ENCODE measurements at regions not wholly inside any gene's neighbourhood (a gene's known extent, or its start where the extent isn't known, plus 50 kb on each side); places are given as distances from the start of the nearest gene placed in this dataset.

GRCh38 chr14:30015489-30015888 lies 87.8 kb upstream of the PRKD1 start:
- Histone ChIP-seq H3K27ac (no peak overlapping the region), H3K4me3 (no peak overlapping the region), H3K4me1 (ENCODE audit: insufficient read depth) (no peaks in the 10 kb centered on the region), H3K27me3 (no peaks in the 10 kb centered on the region), H3K9me3 (no peaks in the 10 kb centered on the region), H3K36me3 (no peaks in the 10 kb centered on the region)
- WGBS, 3 donors = 69 to 82% (median 77%) methylated on average over 2 of the region's 2 CpGs
- intact Hi-C loops (cut with DNase I) = no loop called here
- no peak for DNase-seq
- TF ChIP-seq CTCF (IDR thresholded peaks at IDR 0.05) = no peak
- no peak for TF ChIP-seq POLR2A (IDR thresholded peaks at IDR 0.05)
- no peak for TF ChIP-seq EP300 (IDR thresholded peaks at IDR 0.05)

- no peak overlapping the region for H3K4me3 ChIP-seq
- intact Hi-C loops (cut with DNase I) = no loop called here
- H3K27me3 ChIP-seq = no peaks in the 10 kb centered on the region
- H3K27ac ChIP-seq = no peak overlapping the region
- H3K4me1 ChIP-seq (ENCODE audit: insufficient read depth) = no peaks in the 10 kb centered on the region
- DNase-seq = no peak
- no peaks in the 10 kb centered on the region for H3K9me3 ChIP-seq
- TF ChIP-seq EP300 (IDR thresholded peaks at IDR 0.05) = no peak
- TF ChIP-seq POLR2A (IDR thresholded peaks at IDR 0.05) = no peak
- TF ChIP-seq CTCF (IDR thresholded peaks at IDR 0.05) = no peak
- H3K36me3 ChIP-seq = no peaks in the 10 kb centered on the region
- WGBS, 3 donors = 81 to 86% (median 83%) methylated on average over 1 of the region's 1 CpG
These were observed 88.4 kb upstream of the PRKD1 start for GRCh38 chr14:30016002-30016401.

- H3K36me3 ChIP-seq = no peaks in the 10 kb centered on the region
- no peak overlapping the region for H3K4me3 ChIP-seq
- no peaks in the 10 kb centered on the region for H3K9me3 ChIP-seq
- H3K4me1 ChIP-seq (ENCODE audit: insufficient read depth) = no peaks in the 10 kb centered on the region
- no peaks in the 10 kb centered on the region for H3K27me3 ChIP-seq
- DNase-seq = no peak
- H3K27ac ChIP-seq = no peak overlapping the region
- no peak for TF ChIP-seq POLR2A (IDR thresholded peaks at IDR 0.05)
- no peak for TF ChIP-seq EP300 (IDR thresholded peaks at IDR 0.05)
- no peak for TF ChIP-seq CTCF (IDR thresholded peaks at IDR 0.05)
- 79 to 93% (median 89%) methylated on average over 2 of the region's 2 CpGs for WGBS, 3 donors
- intact Hi-C loops (cut with DNase I) = no loop called here
These were observed 89.8 kb upstream of the PRKD1 start for GRCh38 chr14:30017370-30017993.

- H3K27ac ChIP-seq = no peak overlapping the region
- DNase-seq = no peak
- intact Hi-C loops (cut with DNase I) = no loop called here
- no peaks in the 10 kb centered on the region for H3K9me3 ChIP-seq
- H3K4me1 ChIP-seq (ENCODE audit: insufficient read depth) = no peaks in the 10 kb centered on the region
- H3K27me3 ChIP-seq = no peaks in the 10 kb centered on the region
- no peak for TF ChIP-seq POLR2A (IDR thresholded peaks at IDR 0.05)
- TF ChIP-seq EP300 (IDR thresholded peaks at IDR 0.05) = no peak
- no peak for TF ChIP-seq CTCF (IDR thresholded peaks at IDR 0.05)
- no peak overlapping the region for H3K4me3 ChIP-seq
- WGBS, 3 donors = 41 to 68% (median 44%) methylated on average over 2 of the region's 2 CpGs
- H3K36me3 ChIP-seq = no peaks in the 10 kb centered on the region
These were observed 92.6 kb upstream of the PRKD1 start for GRCh38 chr14:30020271-30020670.

Measured in ovary (tissue), 7 donors.